Caco-2 (cell line): ENCODE measurements at regions not wholly inside any gene's neighbourhood (a gene's known extent, or its start where the extent isn't known, plus 50 kb on each side); places are given as distances from the start of the nearest gene placed in this dataset.

ENCODE experiments used
- BruUV-seq: library from RNA; stranded (reverse); fragments of 400-500 nt; replicated peaks from 2 replicates; lab custom pipeline; 2021; lab: Mats Ljungman, UMichigan
- CTCF ChIA-PET: fragments of 300-600 bp; sonication (Branson Sonifier 250); formaldehyde crosslinking; loops from one replicate; lab custom pipeline; 2022; ENCODE audit warnings: antibody characterized with exemption; lab: Charles Lee
- POLR2A ChIA-PET: fragments of 300-600 bp; sonication (Branson Sonifier 250); formaldehyde crosslinking; loops from one replicate; lab custom pipeline; 2022; ENCODE audit warnings: antibody characterized with exemption; lab: Charles Lee
- DNase-seq, 2 experiments: peaks; one replicate each; pipeline versions ENCODE4 v3.0.0 to v3.0.0-alpha.2; 2020 to 2022
- H3K27me3 ChIP-seq: replicated peaks from 2 replicates; pipeline ENCODE4 v1.6.0; 2011; ENCODE audit warnings: low read length; ENCODE audit not compliant: control insufficient read depth, insufficient read depth
- H3K36me3 ChIP-seq: 2 replicates; pipeline ENCODE4 v1.5.1; 2011; ENCODE audit warnings: low read length; ENCODE audit not compliant: control insufficient read depth, insufficient read depth
- H3K4me1 ChIP-seq: fragments of 250-450 bp; sonication (Bioruptor Pico); 2 replicates; pipeline ENCODE4 v1.5.1; 2020; ENCODE audit warnings: mild to moderate bottlenecking
- H3K4me3 ChIP-seq: 2 replicates; pipeline ENCODE4 v1.5.1; 2011; ENCODE audit warnings: low read depth, mild to moderate bottlenecking, control low read depth, low read length
- H3K9me3 ChIP-seq: fragments of 250-450 bp; sonication (Bioruptor Pico); 2 replicates; pipeline ENCODE4 v1.5.1; 2020; ENCODE audit warnings: mild to moderate bottlenecking, moderate library complexity
- H3K27ac Mint-ChIP-seq: one replicate; pipeline ENCODE4 v1.8.0; 2022; ENCODE audit warnings: mixed read lengths; ENCODE audit not compliant: unreplicated experiment
- H3K27me3 Mint-ChIP-seq: one replicate; pipeline ENCODE4 v1.8.0; 2022; ENCODE audit warnings: mixed read lengths; ENCODE audit not compliant: insufficient read depth, unreplicated experiment
- H3K36me3 Mint-ChIP-seq: one replicate; pipeline ENCODE4 v1.8.0; 2022; ENCODE audit warnings: mild to moderate bottlenecking, mixed read lengths; ENCODE audit not compliant: insufficient read depth, unreplicated experiment
- H3K4me1 Mint-ChIP-seq: one replicate; pipeline ENCODE4 v1.8.0; 2022; ENCODE audit warnings: low read depth, mixed read lengths; ENCODE audit not compliant: unreplicated experiment
- H3K4me3 Mint-ChIP-seq: one replicate; pipeline ENCODE4 v1.8.0; 2022; ENCODE audit warnings: mild to moderate bottlenecking, moderate library complexity, mixed read lengths; ENCODE audit not compliant: unreplicated experiment
- H3K9me3 Mint-ChIP-seq: one replicate; pipeline ENCODE4 v1.8.0; 2022; ENCODE audit warnings: mixed read lengths; ENCODE audit not compliant: unreplicated experiment
- CTCF ChIP-seq, 2 experiments: fragments of 200-600 bp in 1 of 2; IDR thresholded peaks; 1 replicate in 1 of 2; 2 replicates in 1 of 2; pipeline versions ENCODE4 v1.5.1 to v1.8.0; 2011 to 2022; ENCODE audit warnings: antibody characterized with exemption in 1 of 2, control low read depth in 1 of 2, inconsistent platforms in 1 of 2, low read depth in 1 of 2, low read length in 1 of 2, mild to moderate bottlenecking in 1 of 2, moderate library complexity in 1 of 2; ENCODE audit not compliant: insufficient read depth in 1 of 2, severe bottlenecking in 1 of 2, unreplicated experiment in 1 of 2
- intact Hi-C: fragments of 100-400 bp; cut with micrococcal nuclease; formaldehyde crosslinking; loops from one replicate; pipeline ENCODE4 v1.10.0; 2022; ENCODE audit not compliant: unreplicated experiment

- H3K4me1 Mint-ChIP-seq: no peaks in the 10 kb centered on the region
- no peaks in the 10 kb centered on the region for H3K36me3 Mint-ChIP-seq
- H3K4me3 ChIP-seq: no peak overlapping the region
Observed at GRCh38 chr10:2888403-2889004, 178.8 kb upstream of the PFKP start.

GRCh38 chr10:2887391-2888070 lies 179.8 kb upstream of the PFKP start:
- CTCF ChIA-PET: no interaction called here
- DNase-seq: no peak
- H3K9me3 Mint-ChIP-seq: peaks cover 9% of the 10 kb centered on the region
- Histone ChIP-seq H3K9me3 (no peaks in the 10 kb centered on the region), H3K27me3 (peaks cover 3% of the 10 kb centered on the region; the same call in 1 of the 2 replicates), H3K4me3 (no peak overlapping the region), H3K4me1 (no peaks in the 10 kb centered on the region), H3K36me3 (no peaks in the 10 kb centered on the region)
- peaks cover 19% of the 10 kb centered on the region for H3K27me3 Mint-ChIP-seq
- H3K36me3 Mint-ChIP-seq: no peaks in the 10 kb centered on the region
- no TSS peak for BruUV-seq
- no peak overlapping the region for H3K4me3 Mint-ChIP-seq
- POLR2A ChIA-PET: no interaction called here
- intact Hi-C loops: no loop called here
- no peak for TF ChIP-seq CTCF (IDR thresholded peaks at IDR 0.05; ENCODE audit: insufficient read depth in 1 of 2, low read depth in 1 of 2, low read length in 1 of 2, severe bottlenecking in 1 of 2, unreplicated experiment in 1 of 2)
- no peaks in the 10 kb centered on the region for H3K4me1 Mint-ChIP-seq
- H3K27ac Mint-ChIP-seq: no peak overlapping the region

More at GRCh38 chr10:2888403-2889004, 178.8 kb upstream of the PFKP start:
- H3K27ac Mint-ChIP-seq: no peak overlapping the region
- Histone ChIP-seq H3K4me1 (no peaks in the 10 kb centered on the region), H3K36me3 (no peaks in the 10 kb centered on the region), H3K27me3 (peaks cover 3% of the 10 kb centered on the region; the same call in 1 of the 2 replicates), H3K9me3 (no peaks in the 10 kb centered on the region)
- no peak for DNase-seq
- BruUV-seq: no TSS peak
- no peak for TF ChIP-seq CTCF (IDR thresholded peaks at IDR 0.05; ENCODE audit: insufficient read depth in 1 of 2, low read depth in 1 of 2, low read length in 1 of 2, severe bottlenecking in 1 of 2, unreplicated experiment in 1 of 2)
- POLR2A ChIA-PET: no interaction called here
- no peak overlapping the region for H3K4me3 Mint-ChIP-seq
- H3K9me3 Mint-ChIP-seq: peaks cover 9% of the 10 kb centered on the region
- intact Hi-C loops: no loop called here
- CTCF ChIA-PET: no interaction called here
- peaks cover 22% of the 10 kb centered on the region for H3K27me3 Mint-ChIP-seq

GRCh38 chr10:2886662-2887061 lies 180.7 kb upstream of the PFKP start:
- Mint-ChIP-seq H3K4me1 (no peaks in the 10 kb centered on the region), H3K27ac (no peak overlapping the region), H3K4me3 (no peak overlapping the region), H3K27me3 (peaks cover 22% of the 10 kb centered on the region), H3K36me3 (no peaks in the 10 kb centered on the region), H3K9me3 (peaks cover 9% of the 10 kb centered on the region)
- Histone ChIP-seq H3K4me3 (no peak overlapping the region), H3K9me3 (no peaks in the 10 kb centered on the region), H3K4me1 (no peaks in the 10 kb centered on the region), H3K36me3 (no peaks in the 10 kb centered on the region), H3K27me3 (peaks cover 3% of the 10 kb centered on the region; the same call in 1 of the 2 replicates)
- no peak for DNase-seq
- CTCF ChIA-PET: no interaction called here
- POLR2A ChIA-PET: no interaction called here
- no TSS peak for BruUV-seq
- no peak for TF ChIP-seq CTCF (IDR thresholded peaks at IDR 0.05; ENCODE audit: insufficient read depth in 1 of 2, low read depth in 1 of 2, low read length in 1 of 2, severe bottlenecking in 1 of 2, unreplicated experiment in 1 of 2)
- intact Hi-C loops: no loop called here
